HL-60 (cell line): ENCODE measurements at regions not wholly inside any gene's neighbourhood (a gene's known extent, or its start where the extent isn't known, plus 50 kb on each side); places are given as distances from the start of the nearest gene placed in this dataset.

Experiments
- DNase-seq, 2 experiments: peaks; one replicate each; pipeline ENCODE4 v3.0.0-alpha.2; 2010 to 2020; ENCODE audit warnings: low read depth in 1 of 2, low spot score in 1 of 2
- H3K27ac ChIP-seq: fragments of 250-450 bp; sonication (Bioruptor Pico); replicated peaks from 2 replicates; pipeline ENCODE4 v1.5.1; 2020; ENCODE audit warnings: mild to moderate bottlenecking, moderate library complexity
- H3K27me3 ChIP-seq: fragments of 250-450 bp; sonication (Bioruptor Pico); 2 replicates; pipeline ENCODE4 v1.5.1; 2021; ENCODE audit warnings: mild to moderate bottlenecking, moderate library complexity; ENCODE audit not compliant: insufficient read depth, poor library complexity, severe bottlenecking
- H3K4me3 ChIP-seq: replicated peaks from 2 replicates; pipeline ENCODE4 v1.5.1; 2011; ENCODE audit warnings: mild to moderate bottlenecking, control low read depth, low read length; ENCODE audit not compliant: insufficient read depth
- CTCF ChIP-seq: IDR thresholded peaks from one replicate; pipeline ENCODE4 v1.5.1; 2011; ENCODE audit warnings: low read length, control low read depth, inconsistent platforms; ENCODE audit not compliant: insufficient read depth
- GABPA ChIP-seq: IDR thresholded peaks from 2 replicates; pipeline ENCODE4 v1.6.1; 2012; ENCODE audit warnings: low read depth
- POLR2AphosphoS5 ChIP-seq: IDR thresholded peaks from 2 replicates; pipeline ENCODE4 v1.6.1; 2012; ENCODE audit warnings: low read depth
- REST ChIP-seq: IDR thresholded peaks from 2 replicates; pipeline ENCODE4 v1.6.1; 2012; ENCODE audit warnings: low read depth; ENCODE audit not compliant: insufficient replicate concordance
- SPI1 ChIP-seq: IDR thresholded peaks from 2 replicates; pipeline ENCODE4 v1.6.1; 2012; ENCODE audit warnings: low read depth, mild to moderate bottlenecking, borderline replicate concordance

- Histone ChIP-seq H3K27ac (no peak overlapping the region), H3K4me3 (no peak overlapping the region), H3K27me3 (no peaks in the 10 kb centered on the region)
- no peak for TF ChIP-seq GABPA
- DNase-seq, result no peak
Measured at GRCh38 chr13:63516124-63516523, 2100.5 kb upstream of the PCDH20 start.

GRCh38 chr13:63514886-63515285 is 2099.2 kb upstream of the PCDH20 start:
- Histone ChIP-seq H3K27me3 (no peaks in the 10 kb centered on the region), H3K27ac (no peak overlapping the region), H3K4me3 (no peak overlapping the region)
- no peak for DNase-seq
- TF ChIP-seq GABPA, result no peak
- no peak for TF ChIP-seq SPI1
- TF ChIP-seq CTCF, result no peak
- no peak for TF ChIP-seq REST
- TF ChIP-seq POLR2AphosphoS5, result no peak

- TF ChIP-seq REST (no peak), SPI1 (no peak), GABPA (no peak), POLR2AphosphoS5 (no peak), CTCF (no peak)
- DNase-seq, result no peak
- Histone ChIP-seq H3K4me3 (no peak overlapping the region), H3K27ac (no peak overlapping the region), H3K27me3 (no peaks in the 10 kb centered on the region)
Measured at GRCh38 chr13:63512095-63512494, 2096.4 kb upstream of the PCDH20 start.

- TF ChIP-seq GABPA (no peak), POLR2AphosphoS5 (no peak), SPI1 (no peak), REST (no peak), CTCF (no peak)
- DNase-seq, result no peak
- Histone ChIP-seq H3K4me3 (no peak overlapping the region), H3K27me3 (no peaks in the 10 kb centered on the region), H3K27ac (no peak overlapping the region)
Measured at GRCh38 chr13:63501702-63502101, 2086.1 kb upstream of the PCDH20 start.
